Activated T-cell treated with anti-CD3 and anti-CD28 coated beads, Interleukin-2, amount 50 U/mL, for 72 hours (primary cell): ENCODE measurements at regions not wholly inside any gene's neighbourhood (a gene's known extent, or its start where the extent isn't known, plus 50 kb on each side); places are given as distances from the start of the nearest gene placed in this dataset.

Experiments
- ATAC-seq, 2 donors: fragments of 150-1000 bp; cut with Tn5 transposase; replicated peaks in 1 of 2; 2 replicates each; pipeline ENCODE4 v1.10.0; 2021; ENCODE audit warnings: moderate library complexity in 2 of 2, mild to moderate bottlenecking in 1 of 2
- DNase-seq, 2 donors: peaks; one replicate each; pipeline ENCODE4 v3.0.0; 2021 to 2022; ENCODE audit warnings: mixed read lengths in 1 of 2
- H3K27ac Mint-ChIP-seq: one replicate; pipeline ENCODE4 v1.8.0; 2022; ENCODE audit warnings: mild to moderate bottlenecking, moderate library complexity, mixed read lengths
- H3K27me3 Mint-ChIP-seq: one replicate; pipeline ENCODE4 v1.8.0; 2022; ENCODE audit warnings: low read depth, mixed read lengths
- H3K36me3 Mint-ChIP-seq, 2 donors: one replicate each; pipeline ENCODE4 v1.8.0; 2022; ENCODE audit warnings: mixed read lengths in 2 of 2, mild to moderate bottlenecking in 1 of 2; ENCODE audit not compliant: insufficient read depth in 2 of 2
- H3K4me1 Mint-ChIP-seq: one replicate; pipeline ENCODE4 v1.8.0; 2022; ENCODE audit warnings: low read depth, mixed read lengths
- H3K4me3 Mint-ChIP-seq, 2 donors: one replicate each; pipeline ENCODE4 v1.8.0; 2022; ENCODE audit warnings: mild to moderate bottlenecking in 2 of 2, mixed read lengths in 2 of 2, moderate library complexity in 2 of 2
- H3K9me3 Mint-ChIP-seq, 2 donors: one replicate each; pipeline ENCODE4 v1.8.0; 2022; ENCODE audit warnings: mixed read lengths in 2 of 2

DNA sequence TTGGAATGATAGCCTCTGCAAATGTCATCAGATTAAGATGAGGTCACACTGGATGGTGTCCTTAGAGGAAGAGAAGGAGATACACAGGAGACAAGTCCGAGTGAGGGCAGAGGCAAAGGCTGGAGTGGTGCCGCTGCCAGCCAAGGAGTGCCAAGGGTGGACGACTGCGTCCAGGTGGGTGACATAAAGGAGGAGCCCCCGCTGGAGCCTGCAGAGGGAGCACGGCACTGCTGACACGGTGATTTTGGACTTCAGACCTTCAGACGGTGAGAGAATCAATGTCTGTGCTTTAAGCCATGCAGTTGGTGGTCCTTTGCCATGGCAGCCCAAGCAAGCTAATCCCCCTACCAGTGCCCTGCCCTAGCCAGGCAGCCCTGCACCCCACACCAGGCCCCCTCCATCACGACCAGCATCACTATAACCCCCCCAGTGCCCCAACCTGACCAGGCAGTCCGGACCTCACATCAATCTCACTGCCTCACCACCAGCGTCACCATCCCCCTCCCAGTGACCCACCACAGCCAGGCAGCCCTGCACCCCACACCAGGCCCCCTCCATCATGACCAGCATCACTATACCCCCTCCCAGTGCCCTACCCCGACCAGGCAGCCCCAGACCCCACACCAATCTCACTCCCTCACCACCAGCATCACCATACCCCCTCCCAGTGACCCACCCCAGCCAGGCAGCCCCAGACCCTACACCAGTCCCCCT, 130.0 kb downstream of the HMX1 start:
- no peak for ATAC-seq
- Mint-ChIP-seq H3K9me3 (peaks cover 4 to 5% of the 10 kb centered on the region in 2 donors), H3K36me3 (no peaks in the 10 kb centered on the region), H3K4me3 (no peak overlapping the region), H3K27ac (no peak overlapping the region), H3K27me3 (no peaks in the 10 kb centered on the region), H3K4me1 (no peaks in the 10 kb centered on the region)
- no peak for DNase-seq

DNA sequence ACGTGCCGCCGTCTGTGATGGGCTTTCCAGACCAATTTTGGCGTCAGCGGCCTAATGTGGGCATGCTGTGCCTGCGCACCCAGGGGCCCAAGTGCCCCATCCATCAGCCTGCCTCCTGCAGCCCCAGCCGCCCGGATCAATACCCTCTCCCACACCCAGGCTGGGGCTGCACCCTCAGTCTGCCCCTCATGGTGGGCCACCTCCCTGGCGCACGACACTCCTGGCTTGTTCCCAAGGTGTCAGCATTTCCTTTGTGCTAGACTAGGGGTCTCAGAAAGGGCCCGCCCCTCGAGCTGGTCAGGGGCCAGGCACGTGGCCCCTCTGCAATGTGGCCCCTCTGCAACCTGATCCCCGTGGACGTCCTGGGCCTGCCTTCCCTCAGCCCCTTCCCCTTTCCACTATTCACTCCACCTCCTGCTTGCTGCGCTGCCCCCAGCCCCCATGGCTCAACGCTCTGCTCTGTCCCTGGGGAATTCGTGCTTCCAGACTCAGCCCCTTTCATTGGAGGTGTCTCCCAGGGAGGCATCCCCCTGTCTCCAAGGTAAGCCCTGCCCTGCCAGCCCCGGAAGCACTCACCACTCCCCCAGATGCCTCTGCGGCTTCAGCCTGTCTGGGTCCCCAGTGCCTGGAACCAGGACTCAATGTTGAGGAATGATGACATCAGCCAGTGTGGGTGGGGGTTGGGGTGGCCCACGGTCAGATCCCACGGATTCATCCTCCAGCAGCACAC, 130.8 kb downstream of the HMX1 start:
- Mint-ChIP-seq H3K27me3 (no peaks in the 10 kb centered on the region), H3K4me3 (no peak overlapping the region), H3K9me3 (no peaks in the 10 kb centered on the region), H3K4me1 (no peaks in the 10 kb centered on the region), H3K27ac (no peak overlapping the region), H3K36me3 (no peaks in the 10 kb centered on the region)
- ATAC-seq (no peak), DNase-seq (no peak)

- Mint-ChIP-seq H3K4me3 (no peak overlapping the region), H3K27me3 (no peaks in the 10 kb centered on the region), H3K9me3 (no peaks in the 10 kb centered on the region), H3K27ac (no peak overlapping the region), H3K4me1 (no peaks in the 10 kb centered on the region), H3K36me3 (no peaks in the 10 kb centered on the region)
- ATAC-seq = no peak
- DNase-seq = no peak
These were observed 131.6 kb downstream of the HMX1 start for GRCh38 chr4:8739820-8740665.

- H3K36me3 Mint-ChIP-seq = no peaks in the 10 kb centered on the region
- no peak overlapping the region for H3K4me3 Mint-ChIP-seq
- no peaks in the 10 kb centered on the region for H3K9me3 Mint-ChIP-seq
- DNase-seq (no peak), ATAC-seq (no peak)
- H3K27ac Mint-ChIP-seq = no peak overlapping the region
- H3K27me3 Mint-ChIP-seq = no peaks in the 10 kb centered on the region
- no peaks in the 10 kb centered on the region for H3K4me1 Mint-ChIP-seq
These were observed 132.3 kb downstream of the HMX1 start for GRCh38 chr4:8739317-8739716.

DNA sequence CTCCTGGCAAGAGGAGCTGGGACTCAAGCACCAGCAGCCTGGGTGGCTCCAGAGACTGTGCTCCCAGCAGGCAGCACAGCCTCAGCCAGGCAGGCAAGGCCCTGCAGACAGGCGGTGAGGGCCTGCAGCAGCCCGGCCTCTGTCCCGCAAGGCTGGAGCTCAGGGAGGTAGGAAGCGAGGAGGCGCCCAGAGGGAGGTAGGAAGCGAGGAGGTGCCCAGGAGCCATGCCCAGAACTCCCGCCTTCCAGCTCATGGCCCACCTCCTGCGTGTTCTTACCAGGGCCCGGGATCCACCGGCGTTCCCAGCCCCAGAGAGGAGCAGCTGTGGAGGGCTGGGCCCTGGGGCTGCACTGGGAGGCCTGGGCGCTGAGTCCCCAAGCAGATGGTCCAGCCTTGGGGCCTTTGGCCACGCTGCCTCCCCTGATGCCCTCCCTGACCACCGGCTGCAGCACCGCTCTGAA, 133.1 kb downstream of the HMX1 start:
- Mint-ChIP-seq H3K4me1 (no peaks in the 10 kb centered on the region), H3K4me3 (no peak overlapping the region), H3K27me3 (no peaks in the 10 kb centered on the region), H3K27ac (no peak overlapping the region), H3K9me3 (no peaks in the 10 kb centered on the region), H3K36me3 (no peaks in the 10 kb centered on the region)
- no peak for DNase-seq
- no peak for ATAC-seq

DNA sequence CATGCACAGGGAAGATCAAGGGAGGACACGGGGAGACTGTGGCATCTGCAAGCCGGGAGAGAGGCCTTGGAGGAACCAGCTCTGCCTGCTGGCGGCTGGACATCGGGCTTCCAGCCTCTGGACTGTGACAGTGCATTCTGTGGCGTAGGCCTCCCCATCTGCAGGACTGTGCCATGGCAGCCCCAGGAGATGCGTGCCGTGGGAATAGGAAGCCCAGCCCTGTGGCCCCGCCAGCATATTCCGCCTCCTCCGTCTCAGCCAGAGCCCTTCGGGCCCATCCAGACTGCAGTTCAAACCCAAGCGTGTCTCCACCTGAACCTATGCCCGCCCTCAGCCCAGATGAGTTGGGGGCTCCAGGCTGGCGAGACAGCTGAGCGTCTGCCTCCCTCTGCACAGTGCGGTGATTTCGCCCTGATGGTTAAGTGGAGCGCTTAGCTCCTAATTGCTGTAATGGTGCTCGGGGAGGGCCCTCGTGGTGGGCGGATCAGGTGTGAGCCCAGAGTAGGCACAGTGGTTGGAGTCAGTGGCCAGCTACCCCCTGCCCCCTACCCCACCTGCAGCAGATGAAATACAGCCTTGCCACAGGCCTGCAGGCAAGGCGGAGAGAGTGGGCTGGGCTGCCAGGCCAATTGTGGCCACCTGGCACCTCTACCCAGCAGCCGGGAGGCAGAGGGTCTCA, 133.9 kb downstream of the HMX1 start:
- H3K4me3 Mint-ChIP-seq = no peak overlapping the region
- no peak for DNase-seq
- H3K27ac Mint-ChIP-seq = no peak overlapping the region
- H3K36me3 Mint-ChIP-seq = no peaks in the 10 kb centered on the region
- H3K27me3 Mint-ChIP-seq = no peaks in the 10 kb centered on the region
- H3K4me1 Mint-ChIP-seq = no peaks in the 10 kb centered on the region
- no peak for ATAC-seq
- no peaks in the 10 kb centered on the region for H3K9me3 Mint-ChIP-seq

DNA sequence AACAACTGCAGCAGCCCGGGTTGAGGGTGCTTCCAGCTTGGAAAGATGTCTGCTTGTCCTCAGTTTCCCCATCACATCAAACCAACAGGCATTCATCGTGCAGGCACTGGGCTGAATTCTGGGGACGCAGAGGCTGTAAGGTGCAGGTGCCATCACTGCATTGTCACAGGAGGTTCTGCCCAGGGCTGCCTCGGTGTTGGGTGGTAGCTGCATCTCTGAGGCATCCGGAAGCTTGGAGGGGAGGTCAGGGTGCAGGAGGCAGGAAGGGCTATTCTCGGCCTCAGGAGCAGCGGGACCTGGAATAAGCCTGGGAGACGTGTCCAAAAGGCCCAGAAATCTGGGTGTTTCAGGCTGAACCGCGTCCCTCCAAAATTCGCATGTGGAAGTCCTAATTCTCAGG, 134.6 kb downstream of the HMX1 start:
- H3K36me3 Mint-ChIP-seq = no peaks in the 10 kb centered on the region
- H3K4me3 Mint-ChIP-seq = no peak overlapping the region
- ATAC-seq (no peak), DNase-seq (no peak)
- H3K27ac Mint-ChIP-seq = no peak overlapping the region
- H3K4me1 Mint-ChIP-seq = no peaks in the 10 kb centered on the region
- no peaks in the 10 kb centered on the region for H3K27me3 Mint-ChIP-seq
- H3K9me3 Mint-ChIP-seq = no peaks in the 10 kb centered on the region

DNA sequence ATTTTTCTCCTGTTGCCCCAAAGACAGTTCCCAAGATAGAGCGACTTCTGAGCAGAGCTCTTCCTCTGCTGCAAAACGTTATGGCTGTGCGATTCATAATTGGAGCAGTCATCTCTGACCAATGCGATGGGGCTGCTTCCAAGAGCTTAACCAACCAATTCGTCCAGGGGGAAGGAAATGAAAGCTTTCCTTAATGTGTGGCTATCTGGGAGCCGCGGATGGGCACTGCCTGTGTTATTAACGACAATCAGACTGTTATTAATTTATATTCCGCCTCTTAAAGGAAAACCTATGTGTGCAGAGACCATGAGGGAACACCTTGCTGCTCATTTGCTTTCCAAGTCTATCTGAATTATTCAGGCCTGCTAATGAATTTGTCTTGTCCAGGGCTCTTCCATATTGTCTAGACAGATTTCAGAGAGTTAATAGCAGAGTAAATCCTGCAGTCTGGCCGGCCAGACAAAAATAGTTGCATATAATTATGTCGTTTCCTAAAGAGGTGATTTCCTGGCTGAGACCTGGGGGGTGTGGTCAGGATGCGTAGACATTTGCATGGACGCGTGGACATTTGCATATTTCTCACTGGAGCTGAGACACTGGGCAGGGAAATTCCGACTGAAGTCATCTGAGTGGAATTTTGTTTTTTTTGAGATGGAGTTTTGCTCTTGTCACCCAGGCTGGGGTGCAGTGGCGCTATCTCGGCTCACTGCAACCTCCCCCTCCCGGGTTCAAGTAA, 135.4 kb downstream of the HMX1 start:
- Mint-ChIP-seq H3K4me1 (no peaks in the 10 kb centered on the region), H3K27me3 (no peaks in the 10 kb centered on the region), H3K36me3 (no peaks in the 10 kb centered on the region), H3K4me3 (no peak overlapping the region), H3K27ac (no peak overlapping the region), H3K9me3 (no peaks in the 10 kb centered on the region)
- DNase-seq (no peak), ATAC-seq (no peak)

GRCh38 chr4:8735236-8736089, 136.2 kb downstream of the HMX1 start:
- H3K36me3 Mint-ChIP-seq = no peaks in the 10 kb centered on the region
- DNase-seq (no peak), ATAC-seq (no peak)
- H3K4me1 Mint-ChIP-seq = no peaks in the 10 kb centered on the region
- no peaks in the 10 kb centered on the region for H3K27me3 Mint-ChIP-seq
- H3K4me3 Mint-ChIP-seq = no peak overlapping the region
- H3K27ac Mint-ChIP-seq = no peak overlapping the region
- no peaks in the 10 kb centered on the region for H3K9me3 Mint-ChIP-seq

DNA sequence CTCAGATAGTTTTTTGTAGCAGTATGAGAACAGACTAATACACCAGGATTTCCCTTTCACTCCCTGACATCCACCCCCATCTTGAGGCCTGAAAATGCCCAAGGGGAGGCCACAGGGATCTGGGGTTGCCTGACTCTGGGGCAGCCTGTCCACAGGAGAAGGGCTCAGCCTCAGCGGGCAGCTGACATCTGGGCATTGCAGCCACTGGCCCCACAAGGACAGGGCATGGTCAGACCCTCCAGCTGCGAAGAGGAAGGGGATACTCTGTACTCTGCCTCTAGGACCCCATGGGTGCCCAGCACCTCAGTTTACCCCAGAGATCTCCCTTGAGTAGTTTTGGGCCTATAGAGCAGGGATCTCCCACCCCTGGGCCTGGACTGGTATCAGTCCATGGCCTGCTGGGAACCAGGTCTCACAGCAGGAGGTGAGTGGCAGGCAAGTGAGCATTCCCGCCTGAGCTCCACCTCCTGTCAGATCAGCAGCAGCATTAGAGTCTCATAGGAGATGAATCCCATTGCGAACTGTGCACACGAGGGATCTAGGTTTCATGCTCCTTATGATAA, 138.9 kb downstream of the HMX1 start:
- DNase-seq (no peak), ATAC-seq (no peak)
- H3K36me3 Mint-ChIP-seq = no peaks in the 10 kb centered on the region
- no peaks in the 10 kb centered on the region for H3K27me3 Mint-ChIP-seq
- no peaks in the 10 kb centered on the region for H3K4me1 Mint-ChIP-seq
- H3K27ac Mint-ChIP-seq = no peak overlapping the region
- no peak overlapping the region for H3K4me3 Mint-ChIP-seq
- no peaks in the 10 kb centered on the region for H3K9me3 Mint-ChIP-seq

- Mint-ChIP-seq H3K27me3 (no peaks in the 10 kb centered on the region), H3K27ac (no peak overlapping the region), H3K4me3 (no peak overlapping the region), H3K9me3 (no peaks in the 10 kb centered on the region), H3K36me3 (no peaks in the 10 kb centered on the region), H3K4me1 (no peaks in the 10 kb centered on the region)
- DNase-seq (no peak), ATAC-seq (no peak)
These were observed 139.5 kb downstream of the CPZ start for GRCh38 chr4:8732092-8732491.
